Fibroblast of lung (primary cell): ENCODE measurements at regions not wholly inside any gene's neighbourhood (a gene's known extent, or its start where the extent isn't known, plus 50 kb on each side); places are given as distances from the start of the nearest gene placed in this dataset.
"Not testable (repeated sequence)": the region's sequence is repeated elsewhere in the genome, so short reads cannot be mapped to it uniquely, and the experiment has no call there.

Experiments
- CTCF ChIP-seq, 2 donors: IDR thresholded peaks in 1 of 2; conservative IDR thresholded peaks in 1 of 2; 1 replicate in 1 of 2; 2 replicates in 1 of 2; pipeline ENCODE4 v1.5.1; 2011 to 2012; ENCODE audit warnings: low read length in 2 of 2, control low read depth in 1 of 2, inconsistent platforms in 1 of 2, low read depth in 1 of 2, mild to moderate bottlenecking in 1 of 2
- EZH2 ChIP-seq: IDR thresholded peaks from 2 replicates; pipeline ENCODE4 v1.5.1; 2012; ENCODE audit warnings: low read length, control low read depth, mild to moderate bottlenecking; ENCODE audit errors: missing control alignments

DNA sequence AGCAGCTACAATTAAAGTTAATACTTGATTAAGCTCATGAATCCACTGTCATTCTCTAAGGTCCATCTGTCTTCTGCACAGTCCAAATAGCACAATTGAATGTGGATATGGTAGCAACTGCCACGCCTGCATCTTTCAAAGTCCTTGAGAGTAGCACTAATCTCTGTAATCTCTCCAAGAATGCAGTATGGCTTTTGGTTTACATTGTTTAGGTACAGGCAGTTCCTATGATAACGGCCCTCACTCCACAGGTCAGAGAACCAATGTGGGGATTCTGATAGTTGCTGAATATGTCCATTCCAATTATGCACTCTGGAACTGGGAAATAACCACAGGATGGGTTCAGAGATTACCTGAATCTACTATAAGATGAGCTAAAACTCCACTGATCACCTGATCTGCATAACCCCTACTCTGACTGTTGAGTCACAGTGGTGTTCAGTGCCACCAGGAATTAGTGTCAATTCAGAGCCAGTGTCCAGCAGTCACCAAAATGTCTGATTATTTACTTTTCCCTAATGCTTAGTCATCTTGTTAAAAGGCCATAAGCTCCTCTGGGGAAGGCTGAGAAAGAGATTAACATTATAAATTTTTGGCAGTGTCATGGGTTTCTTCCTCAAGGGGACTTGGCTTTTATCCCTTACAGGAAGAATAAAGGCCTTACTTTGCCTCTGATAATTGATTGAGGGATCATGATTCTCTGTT is 175.5 kb downstream of the GOLGA8K start:
- not testable (repeated sequence) for TF ChIP-seq CTCF (conservative IDR thresholded peaks at IDR 0.05 in 1 of 2, IDR thresholded peaks at IDR 0.05 in 1 of 2; ENCODE audit: low read depth in 1 of 2, low read length in 2 of 2); EZH2
